DMS 273 treated with DMSO at 0.1 percent for 48 hours (cell line): ENCODE measurements at regions not wholly inside any gene's neighbourhood (a gene's known extent, or its start where the extent isn't known, plus 50 kb on each side); places are given as distances from the start of the nearest gene placed in this dataset.
"Not testable (repeated sequence)": the region's sequence is repeated elsewhere in the genome, so short reads cannot be mapped to it uniquely, and the experiment has no call there.

Experiments
- DNase-seq: peaks from one replicate; lab custom pipeline; 2025; lab: John Stamatoyannopoulos, UW

DNA sequence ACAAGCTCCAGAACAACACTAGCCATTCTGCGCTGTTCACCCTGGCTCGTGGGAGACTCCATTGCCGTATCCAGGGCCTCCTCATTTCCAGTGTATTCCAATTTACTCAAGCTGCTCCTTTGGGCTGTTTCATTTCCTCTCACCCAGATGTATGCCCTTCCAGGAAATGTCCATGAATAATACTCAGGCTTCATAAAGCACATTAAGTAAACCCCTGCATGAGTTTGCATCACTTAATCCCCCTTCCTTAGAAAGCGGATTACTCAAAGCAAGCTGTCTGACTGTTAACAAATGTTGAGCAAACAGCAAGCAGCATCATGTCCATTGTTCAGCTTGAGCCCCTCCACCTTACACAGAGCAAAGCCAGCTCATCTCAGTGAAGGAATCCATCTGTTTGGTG, 403.6 kb upstream of the PBX1 start:
- no peak for DNase-seq

- DNase-seq = no peak
Measured at GRCh38 chr1:164163289-164163849, 395.6 kb upstream of the PBX1 start.

DNA sequence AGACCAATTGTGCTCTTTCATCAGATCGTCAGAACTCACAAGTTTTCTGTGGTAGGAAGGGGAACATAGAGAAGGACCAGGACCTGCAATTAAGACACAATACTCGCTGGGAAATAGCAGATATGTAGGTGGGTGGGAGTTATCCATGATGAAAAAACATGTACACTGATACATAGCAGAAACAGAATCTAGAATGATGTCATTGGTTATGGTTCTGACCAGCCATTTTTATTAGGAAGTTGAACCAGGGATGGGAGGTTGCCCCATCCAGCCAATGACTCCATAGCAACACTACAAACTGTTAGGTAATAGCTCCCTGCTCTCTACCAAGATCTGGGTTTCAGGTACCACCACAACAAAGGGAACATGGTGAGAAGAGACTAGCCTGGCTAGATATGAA, 393.5 kb upstream of the PBX1 start:
- DNase-seq = no peak

DNA sequence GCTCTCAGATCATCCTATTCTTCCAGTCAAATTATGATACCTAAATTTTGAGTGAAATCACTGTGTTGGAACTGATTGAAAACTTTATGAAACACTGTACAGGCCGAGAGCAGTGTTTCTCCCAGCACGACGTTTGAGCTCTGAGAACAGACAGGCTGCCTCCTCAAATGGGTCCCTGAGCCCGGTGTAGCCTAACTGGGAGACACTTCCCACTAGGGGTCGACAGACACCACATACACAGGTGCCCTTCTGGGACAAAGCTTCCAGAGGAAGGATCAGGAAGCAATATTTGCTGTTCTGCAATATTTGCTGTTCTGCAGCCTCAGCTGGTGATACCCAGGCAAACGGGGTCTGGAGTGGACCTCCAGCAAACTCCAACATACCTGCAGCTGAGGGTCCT, 392.5 kb upstream of the PBX1 start:
- not testable (repeated sequence) for DNase-seq

- no peak for DNase-seq
Measured at GRCh38 chr1:164177118-164177517, 381.9 kb upstream of the PBX1 start.

- no peak for DNase-seq
Measured at GRCh38 chr1:164180824-164181223, 378.2 kb upstream of the PBX1 start.

DNA sequence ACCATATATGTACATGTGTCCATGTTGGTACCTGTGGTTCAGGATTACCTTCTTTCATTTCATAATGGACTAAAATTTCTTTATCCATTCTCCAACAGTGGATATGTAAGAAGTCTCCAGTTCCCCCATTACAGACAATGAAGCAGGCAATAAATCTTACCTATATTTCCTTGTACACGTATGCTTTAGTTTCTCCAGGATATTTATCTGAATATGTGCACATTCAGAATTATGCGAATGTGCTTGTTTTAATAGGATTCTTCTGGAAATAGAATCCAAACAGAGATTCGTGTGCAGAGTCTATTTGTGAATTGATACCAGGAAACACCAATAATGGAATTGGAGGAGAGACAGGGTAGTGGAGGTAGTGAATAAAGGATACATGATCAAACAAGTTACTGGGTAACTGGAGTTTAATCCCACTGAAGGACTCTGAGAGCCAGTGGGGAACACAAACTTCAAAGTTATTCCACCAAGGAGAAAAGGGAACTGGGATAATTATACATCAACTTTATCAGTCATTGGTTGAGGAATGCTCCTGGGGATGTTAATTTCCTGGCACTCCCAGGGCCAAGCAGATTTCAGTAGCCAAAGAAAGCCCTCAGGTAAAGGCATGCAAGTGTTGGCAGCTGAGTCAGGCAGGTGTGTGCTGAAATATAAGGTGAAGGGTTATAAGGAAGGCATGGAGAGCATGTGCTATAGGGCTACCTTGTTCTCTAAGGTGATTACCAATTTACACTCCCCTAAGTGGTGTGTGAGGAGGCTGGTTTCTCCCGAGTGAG, 374.9 kb upstream of the PBX1 start:
- DNase-seq = no peak

- DNase-seq = no peak
Measured at GRCh38 chr1:164186881-164187280, 372.1 kb upstream of the PBX1 start.

- DNase-seq = no peak
Measured at GRCh38 chr1:164188497-164188896, 370.5 kb upstream of the PBX1 start.

- DNase-seq = no peak
Measured at GRCh38 chr1:164191191-164191590, 367.8 kb upstream of the PBX1 start.

DNA sequence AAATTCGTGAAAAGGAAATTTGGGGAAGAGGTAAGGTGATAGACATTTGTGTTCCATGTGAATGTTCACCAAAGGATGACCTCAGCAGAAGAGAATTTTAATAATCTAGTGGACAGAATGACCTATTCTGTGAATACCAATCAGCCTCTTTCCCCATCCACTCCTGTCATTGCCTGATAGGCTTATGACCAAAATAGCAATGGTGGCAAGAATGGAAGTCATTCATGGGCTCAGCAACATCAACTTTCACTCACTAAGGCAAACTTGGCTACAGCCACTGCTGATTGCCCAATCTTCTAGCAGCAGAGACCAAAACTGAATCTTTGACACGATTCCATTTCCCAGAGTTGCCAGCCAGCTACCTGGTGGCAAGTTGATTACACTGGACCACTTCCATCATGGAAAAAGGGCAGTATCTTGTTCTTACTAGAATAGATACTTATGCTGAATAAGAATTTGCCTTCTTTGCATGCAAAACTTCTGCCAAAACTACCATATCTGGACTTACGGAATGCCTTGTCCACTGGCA, 348.7 kb upstream of the PBX1 start:
- no peak for DNase-seq

- no peak for DNase-seq
Measured at GRCh38 chr1:164223378-164223777, 335.6 kb upstream of the PBX1 start.

GRCh38 chr1:164225011-164225410, 334.0 kb upstream of the PBX1 start:
- DNase-seq = no peak

- no peak for DNase-seq
Measured at GRCh38 chr1:164226977-164227376, 332.0 kb upstream of the PBX1 start.

- DNase-seq = no peak
Measured at GRCh38 chr1:164228928-164229327, 330.1 kb upstream of the PBX1 start.

- no peak for DNase-seq
Measured at GRCh38 chr1:164233149-164233548, 325.8 kb upstream of the PBX1 start.

DNA sequence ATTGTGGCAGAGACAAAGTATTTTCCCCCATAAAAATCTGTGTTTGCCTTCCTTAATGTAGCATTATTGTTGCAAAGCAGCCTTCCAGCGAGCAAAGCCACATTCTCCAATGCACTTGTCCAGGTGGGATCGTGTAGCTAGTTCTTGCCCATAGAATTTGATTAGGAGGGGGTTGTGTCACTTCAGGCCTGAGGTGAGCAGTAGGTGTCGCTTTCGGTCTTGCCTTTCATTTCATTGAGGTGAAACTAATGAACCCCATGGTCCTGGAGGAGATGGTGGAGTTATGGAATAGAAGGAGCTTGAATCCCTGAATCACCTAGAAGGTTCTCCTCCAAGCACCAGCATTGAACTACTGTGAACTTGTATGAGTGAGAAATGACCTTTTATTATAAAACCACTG, 318.9 kb upstream of the PBX1 start:
- DNase-seq = no peak

- no peak for DNase-seq
Measured at GRCh38 chr1:164250365-164250764, 308.6 kb upstream of the PBX1 start.

- no peak for DNase-seq
Measured at GRCh38 chr1:164256456-164256855, 302.5 kb upstream of the PBX1 start.

DNA sequence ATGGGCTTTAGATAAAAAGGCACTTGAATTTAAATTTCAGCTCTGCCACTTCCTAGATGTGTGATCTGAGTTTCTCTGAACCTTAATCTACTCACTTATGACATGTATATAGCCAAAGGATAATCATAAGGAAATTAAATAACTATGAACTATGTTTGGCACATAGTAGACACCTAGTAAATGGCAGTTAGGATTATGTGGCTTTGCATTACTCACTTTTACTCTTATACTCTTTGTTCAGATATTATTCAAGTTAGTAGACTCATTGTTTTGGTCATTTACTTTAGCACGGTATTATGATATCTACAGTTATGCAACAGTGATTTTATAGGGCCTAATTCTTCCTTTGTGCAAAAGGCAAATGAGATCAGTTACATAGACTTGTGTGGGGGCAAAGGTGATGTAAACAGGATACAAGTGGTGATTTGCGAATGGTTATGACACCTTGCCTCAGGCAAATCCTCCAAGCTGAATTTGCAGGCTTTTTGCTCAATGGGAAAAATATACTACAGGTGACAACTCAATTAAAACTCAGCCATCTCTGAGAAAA, 297.2 kb upstream of the PBX1 start:
- DNase-seq = no peak

GRCh38 chr1:164263540-164263939, 295.4 kb upstream of the PBX1 start:
- DNase-seq = no peak

- no peak for DNase-seq
Measured at GRCh38 chr1:164265232-164265631, 293.8 kb upstream of the PBX1 start.

DNA sequence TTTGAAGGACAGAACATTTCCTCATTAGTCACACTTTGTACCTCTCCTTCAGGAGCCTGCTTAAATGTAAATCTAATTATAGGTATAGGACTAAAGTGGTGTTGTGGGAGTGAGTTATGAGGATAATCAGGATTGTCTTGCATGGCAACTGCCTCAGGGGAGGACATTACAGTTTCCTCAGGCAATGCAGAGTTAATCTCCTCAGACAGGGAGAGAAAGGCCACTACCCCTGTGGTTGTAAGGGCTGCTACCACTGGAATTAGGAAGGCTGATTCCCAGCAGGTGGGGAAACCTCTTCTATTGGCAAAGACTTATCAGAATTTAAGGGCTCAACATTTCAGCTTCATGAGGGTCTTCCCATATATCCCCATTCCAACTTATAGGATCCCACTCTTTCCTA, 286.8 kb upstream of the PBX1 start:
- DNase-seq = no peak
